Neural progenitor cell (in vitro differentiated cells): ENCODE measurements at regions not wholly inside any gene's neighbourhood (a gene's known extent, or its start where the extent isn't known, plus 50 kb on each side); places are given as distances from the start of the nearest gene placed in this dataset.

ENCODE experiments used
- DNase-seq: peaks from one replicate; pipeline ENCODE4 v3.0.0-alpha.2; 2016; ENCODE audit warnings: low spot score
- H2AFZ ChIP-seq: fragments of 200-600 bp; sonication (generic); replicated peaks from 2 replicates; pipeline ENCODE4 v1.6.1; 2016; ENCODE audit warnings: antibody characterized with exemption
- H3F3A ChIP-seq: fragments of 200-600 bp; sonication (generic); 2 replicates; pipeline ENCODE4 v1.6.1; 2016; ENCODE audit warnings: antibody characterized with exemption, low read depth
- H3K27ac ChIP-seq: fragments of 200-600 bp; sonication (generic); 2 replicates; pipeline ENCODE4 v1.5.1; 2016; ENCODE audit warnings: mild to moderate bottlenecking
- H3K27me3 ChIP-seq: fragments of 200-600 bp; sonication (generic); 2 replicates; pipeline ENCODE4 v1.6.1; 2016; ENCODE audit warnings: mild to moderate bottlenecking, moderate library complexity
- H3K36me3 ChIP-seq: fragments of 200-600 bp; sonication (generic); 2 replicates; pipeline ENCODE4 v1.5.1; 2016
- H3K4me1 ChIP-seq: fragments of 200-600 bp; sonication (generic); 2 replicates; pipeline ENCODE4 v1.6.1; 2016; ENCODE audit warnings: mixed run types
- H3K4me2 ChIP-seq: fragments of 200-600 bp; sonication (generic); 2 replicates; pipeline ENCODE4 v1.6.1; 2016
- H3K4me3 ChIP-seq: fragments of 200-600 bp; sonication (generic); 2 replicates; pipeline ENCODE4 v1.5.1; 2016
- H3K79me2 ChIP-seq: fragments of 200-600 bp; sonication (generic); 2 replicates; pipeline ENCODE4 v1.6.1; 2016; ENCODE audit warnings: low read depth
- H3K9ac ChIP-seq: fragments of 200-600 bp; sonication (generic); 2 replicates; pipeline ENCODE4 v1.6.1; 2016
- H3K9me3 ChIP-seq: fragments of 200-600 bp; sonication (generic); 2 replicates; pipeline ENCODE4 v1.5.1; 2016; ENCODE audit warnings: low read depth
- H4K20me1 ChIP-seq: fragments of 200-600 bp; sonication (generic); 2 replicates; pipeline ENCODE4 v1.6.1; 2016; ENCODE audit warnings: low read depth
- H3K27ac Mint-ChIP-seq: 3 replicates; pipeline ENCODE4 v1.8.0; 2021; ENCODE audit warnings: mixed read lengths
- H3K27me3 Mint-ChIP-seq: 2 replicates; pipeline ENCODE4 v1.8.0; 2022; ENCODE audit warnings: low read depth, mild to moderate bottlenecking, inconsistent platforms, moderate library complexity, mixed read lengths; ENCODE audit not compliant: insufficient read depth
- H3K36me3 Mint-ChIP-seq: 3 replicates; pipeline ENCODE4 v1.8.0; 2021; ENCODE audit warnings: mixed read lengths
- H3K4me1 Mint-ChIP-seq: 3 replicates; pipeline ENCODE4 v1.8.0; 2021; ENCODE audit warnings: mixed read lengths
- H3K4me3 Mint-ChIP-seq: 3 replicates; pipeline ENCODE4 v1.8.0; 2021; ENCODE audit warnings: mild to moderate bottlenecking, moderate library complexity, mixed read lengths
- H3K9me3 Mint-ChIP-seq: 3 replicates; pipeline ENCODE4 v1.8.0; 2020; ENCODE audit warnings: mixed read lengths
- CTCF ChIP-seq: fragments of 200-600 bp; sonication (generic); IDR thresholded peaks from 2 replicates; pipeline ENCODE4 v1.5.1; 2017; ENCODE audit warnings: antibody characterized with exemption, mild to moderate bottlenecking
- EZH2 ChIP-seq: fragments of 200-600 bp; sonication (generic); IDR thresholded peaks from 2 replicates; pipeline ENCODE4 v1.6.1; 2017; ENCODE audit warnings: antibody characterized with exemption, mild to moderate bottlenecking, moderate library complexity
- EZH2phosphoT487 ChIP-seq: fragments of 200-600 bp; sonication (generic); IDR thresholded peaks from 2 replicates; pipeline ENCODE4 v1.6.1; 2017; ENCODE audit warnings: antibody characterized with exemption

- H3K4me1 ChIP-seq: peaks cover 10% of the 10 kb centered on the region
- H3K4me2 ChIP-seq: peak overlapping the region; percentile 36
- no peaks in the 10 kb centered on the region for H3F3A ChIP-seq
- H3K27me3 Mint-ChIP-seq: peaks cover 2% of the 10 kb centered on the region
- H3K27ac ChIP-seq: no peak overlapping the region
- TF ChIP-seq CTCF: no peak
- TF ChIP-seq EZH2: no peak
- TF ChIP-seq EZH2phosphoT487: no peak
- H2AFZ ChIP-seq: no peak overlapping the region
- H3K79me2 ChIP-seq: no peaks in the 10 kb centered on the region
- no peak overlapping the region for H3K4me3 ChIP-seq
- H3K4me3 Mint-ChIP-seq: no peak overlapping the region
- peak; percentile 58 for DNase-seq
- peaks cover 15% of the 10 kb centered on the region for H3K9me3 ChIP-seq
- no peak overlapping the region for H3K9ac ChIP-seq
- H3K36me3 ChIP-seq: no peaks in the 10 kb centered on the region
- no peaks in the 10 kb centered on the region for H4K20me1 ChIP-seq
- H3K27ac Mint-ChIP-seq: no peak overlapping the region
- H3K27me3 ChIP-seq: no peaks in the 10 kb centered on the region
- no peaks in the 10 kb centered on the region for H3K36me3 Mint-ChIP-seq
- H3K4me1 Mint-ChIP-seq: peaks cover 4% of the 10 kb centered on the region
- H3K9me3 Mint-ChIP-seq: peaks cover 25% of the 10 kb centered on the region
These were observed 100.2 kb upstream of the CFAP20DC start for GRCh38 chr3:59150039-59150438.

- H3K4me1 Mint-ChIP-seq: peaks cover 4% of the 10 kb centered on the region
- H3K9me3 Mint-ChIP-seq: peaks cover 25% of the 10 kb centered on the region
- no peak overlapping the region for H2AFZ ChIP-seq
- H3K4me3 Mint-ChIP-seq: no peak overlapping the region
- H3K4me2 ChIP-seq: no peak overlapping the region
- no peak for DNase-seq
- no peak overlapping the region for H3K4me3 ChIP-seq
- no peak overlapping the region for H3K9ac ChIP-seq
- peaks cover 15% of the 10 kb centered on the region for H3K9me3 ChIP-seq
- H3K36me3 Mint-ChIP-seq: no peaks in the 10 kb centered on the region
- H3K27me3 Mint-ChIP-seq: peaks cover 2% of the 10 kb centered on the region
- no peaks in the 10 kb centered on the region for H3K79me2 ChIP-seq
- TF ChIP-seq EZH2phosphoT487 (no peak), CTCF (no peak), EZH2 (no peak)
- H4K20me1 ChIP-seq: no peaks in the 10 kb centered on the region
- no peaks in the 10 kb centered on the region for H3K27me3 ChIP-seq
- H3K4me1 ChIP-seq: peaks cover 10% of the 10 kb centered on the region
- H3K27ac Mint-ChIP-seq: no peak overlapping the region
- no peaks in the 10 kb centered on the region for H3F3A ChIP-seq
- no peaks in the 10 kb centered on the region for H3K36me3 ChIP-seq
- no peak overlapping the region for H3K27ac ChIP-seq
These were observed 99.3 kb upstream of the CFAP20DC start for GRCh38 chr3:59149166-59149565.

- Histone ChIP-seq H3K4me2 (no peak overlapping the region), H3F3A (no peaks in the 10 kb centered on the region), H3K27me3 (no peaks in the 10 kb centered on the region), H3K36me3 (no peaks in the 10 kb centered on the region), H3K4me1 (no peaks in the 10 kb centered on the region), H3K9ac (no peak overlapping the region), H3K9me3 (peaks cover 3% of the 10 kb centered on the region), H3K27ac (no peak overlapping the region), H2AFZ (no peak overlapping the region), H4K20me1 (no peaks in the 10 kb centered on the region), H3K79me2 (no peaks in the 10 kb centered on the region), H3K4me3 (no peak overlapping the region)
- DNase-seq: no peak
- Mint-ChIP-seq H3K27ac (no peak overlapping the region), H3K4me3 (no peak overlapping the region), H3K36me3 (no peaks in the 10 kb centered on the region), H3K9me3 (peaks cover 7% of the 10 kb centered on the region), H3K27me3 (peaks cover 4% of the 10 kb centered on the region), H3K4me1 (peaks cover 12% of the 10 kb centered on the region)
- TF ChIP-seq EZH2phosphoT487 (no peak), CTCF (peak; percentile 25), EZH2 (no peak)
These were observed 93.6 kb upstream of the CFAP20DC start for GRCh38 chr3:59143447-59143846.
